DLD1 (cell line): ENCODE measurements at regions not wholly inside any gene's neighbourhood (a gene's known extent, or its start where the extent isn't known, plus 50 kb on each side); places are given as distances from the start of the nearest gene placed in this dataset.
"Not testable (repeated sequence)": the region's sequence is repeated elsewhere in the genome, so short reads cannot be mapped to it uniquely, and the experiment has no call there.

Experiments used
- in situ Hi-C: cut with HindIII; loops from 2 replicates; pipeline ENCODE4 v1.10.0; 2017; ENCODE audit warnings: low sequenced_read_pairs

GRCh38 chr5:152185547-152186245 is 219.4 kb downstream of the NMUR2 start:
- in situ Hi-C loops = no loop called here

- in situ Hi-C loops = no loop called here
Observed at GRCh38 chr5:152184266-152184665, 220.8 kb downstream of the NMUR2 start.

GRCh38 chr5:152181461-152181860 is 223.6 kb downstream of the NMUR2 start:
- in situ Hi-C loops = no loop called here

GRCh38 chr5:152178350-152178699 is 226.8 kb downstream of the NMUR2 start:
- in situ Hi-C loops = no loop called here

- in situ Hi-C loops = no loop called here
Observed at GRCh38 chr5:152177626-152178349, 227.3 kb downstream of the NMUR2 start.

GRCh38 chr5:152171888-152172287 is 233.2 kb downstream of the NMUR2 start:
- in situ Hi-C loops = no loop called here

GRCh38 chr5:152170350-152170749 is 234.7 kb downstream of the NMUR2 start:
- in situ Hi-C loops = no loop called here

- in situ Hi-C loops = no loop called here
Observed at GRCh38 chr5:152164860-152165259, 240.2 kb upstream of the GLRA1 start.

GRCh38 chr5:152159894-152160293 is 235.2 kb upstream of the GLRA1 start:
- in situ Hi-C loops = not testable (repeated sequence)

GRCh38 chr5:152154452-152154851 is 229.8 kb upstream of the GLRA1 start:
- in situ Hi-C loops = not testable (repeated sequence)

GRCh38 chr5:152151940-152152339 is 227.3 kb upstream of the GLRA1 start:
- in situ Hi-C loops = no loop called here

GRCh38 chr5:152151113-152151512 is 226.5 kb upstream of the GLRA1 start:
- in situ Hi-C loops = no loop called here

GRCh38 chr5:152147286-152147685 is 222.6 kb upstream of the GLRA1 start:
- in situ Hi-C loops = no loop called here

- in situ Hi-C loops = no loop called here
Observed at GRCh38 chr5:152146566-152146965, 221.9 kb upstream of the GLRA1 start.

- in situ Hi-C loops = no loop called here
Observed at GRCh38 chr5:152144556-152144955, 219.9 kb upstream of the GLRA1 start.

- in situ Hi-C loops = no loop called here
Observed at GRCh38 chr5:152144030-152144429, 219.4 kb upstream of the GLRA1 start.

GRCh38 chr5:152142840-152143469 is 218.3 kb upstream of the GLRA1 start:
- in situ Hi-C loops = no loop called here

- in situ Hi-C loops = no loop called here
Observed at GRCh38 chr5:152140347-152140746, 215.7 kb upstream of the GLRA1 start.

- in situ Hi-C loops = loop anchor here (10.0 kb wide), 1 partner anchor 312 kb away; no protein-coding TSS in a partner anchor
Observed at GRCh38 chr5:152137063-152137462, 212.4 kb upstream of the GLRA1 start.

GRCh38 chr5:152136321-152136720 is 211.7 kb upstream of the GLRA1 start:
- in situ Hi-C loops = loop anchor here (10.0 kb wide), 1 partner anchor 312 kb away; no protein-coding TSS in a partner anchor

GRCh38 chr5:152135827-152136226 is 211.2 kb upstream of the GLRA1 start:
- in situ Hi-C loops = loop anchor here (10.0 kb wide), 1 partner anchor 311 kb away; no protein-coding TSS in a partner anchor

GRCh38 chr5:152125661-152126205 is 201.1 kb upstream of the GLRA1 start:
- in situ Hi-C loops = no loop called here
